Breast epithelium (tissue), 4 donors: ENCODE measurements at regions not wholly inside any gene's neighbourhood (a gene's known extent, or its start where the extent isn't known, plus 50 kb on each side); places are given as distances from the start of the nearest gene placed in this dataset.
A peak's percentile ranks its signal among the peaks of the same experiment; 100 is the strongest.

Experiments
- DNase-seq, 2 donors: peaks; one replicate each; pipeline ENCODE4 v3.0.0-alpha.2; 2019; ENCODE audit warnings: low spot score in 2 of 2
- H3K27ac ChIP-seq, 2 donors: fragments of 200-600 bp; sonication (generic) in 1 of 2; one replicate each; pipeline ENCODE4 v1.5.1; 2016 to 2019; ENCODE audit warnings: mild to moderate bottlenecking in 1 of 2
- H3K27me3 ChIP-seq, 2 donors: fragments of 200-600 bp; sonication (generic) in 1 of 2; one replicate each; pipeline versions ENCODE4 v1.5.1 to v1.6.0; 2017 to 2019; ENCODE audit warnings: control low read depth in 1 of 2, mild to moderate bottlenecking in 1 of 2
- H3K36me3 ChIP-seq: fragments of 200-600 bp; one replicate; pipeline ENCODE4 v1.5.1; 2019
- H3K4me1 ChIP-seq, 2 donors: fragments of 200-600 bp; sonication (generic); one replicate each; pipeline ENCODE4 v1.5.1; 2016 to 2019; ENCODE audit warnings: control low read depth in 1 of 2
- H3K4me3 ChIP-seq, 3 donors: fragments of 200-600 bp; sonication (generic); 1 replicate in 2 of 3; 2 replicates in 1 of 3; pipeline ENCODE4 v1.5.1; 2016 to 2019; ENCODE audit warnings: mild to moderate bottlenecking in 3 of 3, moderate library complexity in 2 of 3
- H3K9me3 ChIP-seq, 2 donors: fragments of 200-600 bp; sonication (generic) in 1 of 2; one replicate each; pipeline ENCODE4 v1.5.1; 2016 to 2019; ENCODE audit warnings: control low read depth in 1 of 2
- CTCF ChIP-seq, 3 donors: fragments of 450-650 bp; IDR thresholded peaks; one replicate each; pipeline ENCODE4 v1.5.1; 2016 to 2017; ENCODE audit warnings: antibody characterized with exemption in 3 of 3, mild to moderate bottlenecking in 3 of 3, moderate library complexity in 3 of 3
- POLR2A ChIP-seq: fragments of 450-650 bp; IDR thresholded peaks from one replicate; pipeline ENCODE4 v1.6.1; 2016; ENCODE audit warnings: antibody characterized with exemption, mild to moderate bottlenecking, moderate library complexity
- POLR2AphosphoS5 ChIP-seq, 3 donors: sonication (generic); formaldehyde crosslinking; IDR thresholded peaks; one replicate each; pipeline ENCODE4 v1.6.1; 2017; ENCODE audit warnings: antibody characterized with exemption in 3 of 3
- intact Hi-C: fragments of 100-400 bp; cut with DNase I; formaldehyde crosslinking; loops from one replicate; pipeline ENCODE4 v1.15.1; 2023; ENCODE audit warnings: low total_unique reads

GRCh38 chr10:128885573-128886555 lies 581.2 kb upstream of the MGMT start:
- H3K4me3 ChIP-seq = no peak overlapping the region
- no peak for TF ChIP-seq POLR2A
- TF ChIP-seq POLR2AphosphoS5 (IDR thresholded peaks at IDR 0.05) = no peak
- TF ChIP-seq CTCF (IDR thresholded peaks at IDR 0.05) = no peak
- intact Hi-C loops = no loop called here
- H3K27me3 ChIP-seq = no peaks in the 10 kb centered on the region
- H3K9me3 ChIP-seq = no peaks in the 10 kb centered on the region
- H3K36me3 ChIP-seq = no peaks in the 10 kb centered on the region
- H3K4me1 ChIP-seq = no peaks in the 10 kb centered on the region
- no peak overlapping the region for H3K27ac ChIP-seq
- DNase-seq = no peak

DNA sequence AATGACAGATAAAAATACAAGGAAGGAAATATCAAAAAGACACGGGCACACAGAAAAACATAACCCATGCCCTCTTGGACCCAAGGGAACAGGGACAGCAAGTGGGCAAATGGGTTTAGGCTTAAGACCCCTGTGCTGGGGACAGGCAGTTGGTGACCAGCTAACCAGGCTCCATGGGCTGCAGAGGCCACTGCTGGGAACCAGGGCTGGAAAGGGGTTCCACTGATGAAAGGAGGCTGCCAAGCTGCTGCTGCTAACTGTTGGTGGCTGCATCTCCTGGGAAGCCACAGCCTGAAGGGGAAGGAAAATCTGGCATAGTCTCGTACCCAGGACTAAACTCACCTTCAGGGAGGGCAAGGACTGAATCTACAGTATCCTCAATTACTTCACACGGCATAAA lies 579.2 kb upstream of the MGMT start:
- TF ChIP-seq POLR2AphosphoS5 (IDR thresholded peaks at IDR 0.05) = no peak
- TF ChIP-seq POLR2A = no peak
- TF ChIP-seq CTCF (IDR thresholded peaks at IDR 0.05) = no peak

DNA sequence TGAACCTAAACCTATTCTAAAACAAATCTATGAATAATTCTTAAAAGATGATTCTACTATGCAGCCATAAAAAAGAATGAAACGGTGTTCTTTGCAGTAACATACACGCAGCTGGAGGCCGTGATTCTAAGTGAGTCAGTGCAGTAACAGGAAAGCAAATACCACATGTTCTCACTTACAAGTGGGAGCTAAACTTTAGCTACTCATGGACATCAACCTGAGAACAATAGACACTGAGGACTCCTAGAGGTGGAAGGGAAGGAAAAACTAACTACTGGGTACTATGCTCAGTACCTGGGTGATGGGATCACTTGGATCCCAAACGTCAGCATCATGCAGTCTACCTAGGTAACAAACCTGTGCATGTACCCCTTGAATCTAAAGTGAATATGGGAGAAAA lies 575.0 kb upstream of the MGMT start:
- H3K4me1 ChIP-seq = no peaks in the 10 kb centered on the region
- DNase-seq = no peak
- no peak overlapping the region for H3K27ac ChIP-seq
- H3K36me3 ChIP-seq = no peaks in the 10 kb centered on the region
- no peak overlapping the region for H3K4me3 ChIP-seq
- intact Hi-C loops = loop anchor here (5.0 kb wide), 1 partner anchor 510 kb away; no protein-coding TSS in a partner anchor
- TF ChIP-seq CTCF (IDR thresholded peaks at IDR 0.05) (no peak), POLR2AphosphoS5 (IDR thresholded peaks at IDR 0.05) (no peak)
- H3K27me3 ChIP-seq = no peaks in the 10 kb centered on the region
- no peaks in the 10 kb centered on the region for H3K9me3 ChIP-seq

More for the DNA sequence above, 579.2 kb upstream of the MGMT start:
- H3K4me3 ChIP-seq = no peak overlapping the region
- H3K4me1 ChIP-seq = no peaks in the 10 kb centered on the region
- H3K27me3 ChIP-seq = no peaks in the 10 kb centered on the region
- no peak for DNase-seq
- no peak overlapping the region for H3K27ac ChIP-seq
- intact Hi-C loops = no loop called here
- no peaks in the 10 kb centered on the region for H3K9me3 ChIP-seq
- no peaks in the 10 kb centered on the region for H3K36me3 ChIP-seq

DNA sequence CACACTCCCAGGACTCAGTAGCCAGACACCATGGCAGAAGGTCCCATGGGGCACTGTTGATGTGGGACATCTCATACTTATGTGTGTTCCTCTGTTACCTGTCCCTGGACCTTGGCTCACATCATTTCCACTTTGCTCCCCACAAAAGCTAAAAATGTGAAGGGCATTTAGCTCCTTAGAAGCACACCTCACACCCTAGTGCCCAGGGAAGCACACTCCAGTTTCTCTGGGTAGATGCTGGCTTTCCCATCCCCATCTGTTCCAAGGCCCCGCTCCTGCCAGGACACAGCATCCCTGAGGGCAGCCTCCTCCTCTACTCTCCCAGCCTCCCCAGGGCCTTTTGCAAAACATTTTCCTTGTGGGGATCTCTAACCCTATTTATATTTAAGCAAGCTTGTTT lies 572.4 kb upstream of the MGMT start:
- Histone ChIP-seq H3K27ac (no peak overlapping the region), H3K36me3 (no peaks in the 10 kb centered on the region), H3K4me1 (no peaks in the 10 kb centered on the region), H3K4me3 (no peak overlapping the region), H3K9me3 (no peaks in the 10 kb centered on the region), H3K27me3 (no peaks in the 10 kb centered on the region)
- TF ChIP-seq POLR2A (no peak), CTCF (IDR thresholded peaks at IDR 0.05) (no peak), POLR2AphosphoS5 (IDR thresholded peaks at IDR 0.05) (no peak)
- intact Hi-C loops = loop anchor here (5.0 kb wide), 1 partner anchor 512 kb away; no protein-coding TSS in a partner anchor
- DNase-seq = no peak

DNA sequence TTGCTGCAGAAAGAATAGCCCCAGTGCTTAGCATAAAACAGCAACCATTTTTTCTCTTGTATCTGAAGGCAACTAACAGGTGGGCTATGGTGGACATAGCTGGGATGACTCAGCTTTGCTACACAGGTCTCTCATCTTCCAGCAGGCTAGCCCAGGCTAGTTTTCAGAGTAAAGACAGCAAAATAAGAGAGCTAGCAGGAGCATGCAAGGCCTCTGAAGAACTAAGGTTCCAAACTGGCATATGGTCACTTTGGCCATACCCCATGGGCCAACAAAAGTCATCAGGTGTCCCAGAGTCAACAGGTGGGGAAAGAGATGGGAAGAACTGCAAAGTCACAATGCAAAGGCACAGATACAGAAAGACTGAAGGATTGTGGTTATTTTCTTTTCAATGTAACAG lies 571.6 kb upstream of the MGMT start:
- Histone ChIP-seq H3K4me3 (no peak overlapping the region), H3K27ac (peak overlapping the region in 1 of 2 donors; percentile 71), H3K4me1 (no peaks in the 10 kb centered on the region), H3K36me3 (no peaks in the 10 kb centered on the region), H3K9me3 (no peaks in the 10 kb centered on the region), H3K27me3 (no peaks in the 10 kb centered on the region)
- no peak for DNase-seq
- no peak for TF ChIP-seq POLR2AphosphoS5 (IDR thresholded peaks at IDR 0.05)
- intact Hi-C loops = no loop called here
